ENCODE measurements at regions not wholly inside any gene's neighbourhood (a gene's known extent, or its start where the extent isn't known, plus 50 kb on each side); places are given as distances from the start of the nearest gene placed in this dataset.

DNA sequence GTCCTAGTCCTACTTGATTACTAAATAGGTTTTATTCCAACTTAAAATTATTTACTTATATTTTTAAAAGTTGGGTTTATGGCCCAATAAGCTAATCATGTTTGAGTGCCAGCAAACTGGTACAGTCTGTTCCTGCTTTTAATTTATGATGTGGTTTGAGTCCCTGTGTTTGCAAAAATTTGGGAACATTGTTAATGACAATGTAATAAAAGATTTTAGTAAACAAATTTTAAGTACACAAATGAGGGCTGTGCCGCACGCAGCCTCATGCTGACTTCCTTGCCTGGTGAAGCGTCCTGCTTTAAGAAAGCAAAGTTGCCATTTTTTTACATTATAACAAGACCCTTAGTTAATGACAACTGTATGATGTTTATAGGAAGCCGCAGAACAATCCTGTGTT is 96.8 kb upstream of the MAP1B start:
- no peaks in the 10 kb centered on the region for H3K4me1 ChIP-seq (ENCODE audit: control insufficient read depth, insufficient read depth, low read length)
- H3K4me3 ChIP-seq (ENCODE audit: low read length), result no peak overlapping the region
- H3K9ac ChIP-seq (ENCODE audit: low read length), result no peak overlapping the region

DNA sequence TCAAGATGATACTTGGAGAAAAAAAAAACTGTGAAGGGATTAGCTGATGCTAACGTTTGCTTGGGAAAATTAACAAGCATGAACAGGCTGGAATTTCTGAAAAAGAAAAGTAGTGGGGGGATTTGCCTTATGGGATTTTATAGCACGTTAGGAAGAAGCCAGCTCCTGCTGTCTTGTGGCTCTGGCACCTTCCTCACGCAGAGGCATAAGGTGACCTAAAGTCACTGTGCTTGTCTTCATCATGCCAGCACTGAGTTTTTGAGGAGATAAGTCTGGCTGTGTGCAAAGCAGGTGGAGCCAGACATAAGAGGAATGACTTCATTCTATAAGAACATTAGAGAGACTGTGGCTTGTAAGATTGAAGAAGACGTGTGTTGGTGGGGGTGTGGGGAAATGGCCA is 94.4 kb upstream of the MAP1B start:
- H3K27ac ChIP-seq (ENCODE audit: low read depth, low read length), result no peak overlapping the region
- H3K9ac ChIP-seq (ENCODE audit: low read length), result no peak overlapping the region
- no peaks in the 10 kb centered on the region for H3K27me3 ChIP-seq (ENCODE audit: control insufficient read depth, insufficient read depth, low read length)
- no peaks in the 10 kb centered on the region for H3K4me1 ChIP-seq (ENCODE audit: control insufficient read depth, insufficient read depth, low read length)
- no peaks in the 10 kb centered on the region for H3K36me3 ChIP-seq (ENCODE audit: control insufficient read depth, insufficient read depth, low read length)
- no peak overlapping the region for H3K4me3 ChIP-seq (ENCODE audit: low read length)

More for the DNA sequence above, 96.8 kb upstream of the MAP1B start:
- Histone ChIP-seq H3K36me3 (ENCODE audit: control insufficient read depth, insufficient read depth, low read length) (no peaks in the 10 kb centered on the region), H3K27ac (ENCODE audit: low read depth, low read length) (no peak overlapping the region), H3K27me3 (ENCODE audit: control insufficient read depth, insufficient read depth, low read length) (no peaks in the 10 kb centered on the region)

DNA sequence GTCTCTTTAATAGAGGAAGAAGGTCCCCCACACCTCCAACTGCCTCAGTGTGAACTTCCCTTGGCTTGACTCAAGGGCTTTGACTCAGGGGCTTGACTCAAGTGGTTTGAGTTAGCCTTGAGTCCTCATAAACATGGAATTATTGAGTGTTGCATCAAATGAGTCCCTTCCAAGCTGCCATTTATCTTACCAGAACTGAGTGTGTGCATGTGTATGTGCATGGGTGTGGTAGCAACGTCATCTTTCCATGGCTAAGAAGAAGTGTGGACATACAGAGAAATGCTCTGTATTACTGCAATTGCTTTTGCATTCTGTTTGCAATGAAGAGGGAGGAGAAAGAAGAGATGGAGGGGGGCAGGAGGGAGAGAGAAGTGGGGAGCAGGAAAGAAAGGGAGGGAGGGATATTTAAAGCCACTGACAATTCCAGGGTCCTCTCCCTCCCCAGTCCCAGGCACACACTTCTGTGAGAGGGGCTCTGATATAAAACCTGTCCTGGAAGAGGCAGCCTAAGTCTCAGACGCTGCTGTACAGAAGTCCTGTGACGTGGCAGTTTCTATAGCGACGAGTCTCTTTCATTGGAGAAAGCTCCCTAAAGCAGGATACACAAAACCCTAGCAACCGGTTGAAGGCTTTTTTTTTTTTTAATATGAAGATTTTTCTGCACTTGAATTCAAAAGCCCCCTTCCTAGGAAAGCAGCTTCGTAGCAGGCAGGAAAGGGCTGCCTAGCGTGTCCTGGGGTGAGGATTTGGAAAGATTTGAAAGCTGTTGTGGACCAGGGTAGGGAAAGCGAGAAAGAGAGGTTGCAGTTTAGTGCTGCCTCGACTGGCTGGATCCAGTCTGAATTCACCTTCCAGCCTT is 93.3 kb upstream of the MAP1B start:
- no peak overlapping the region for H3K27ac ChIP-seq (ENCODE audit: low read depth, low read length)
- H3K27me3 ChIP-seq (ENCODE audit: control insufficient read depth, insufficient read depth, low read length), result no peaks in the 10 kb centered on the region
- H3K9ac ChIP-seq (ENCODE audit: low read length), result no peak overlapping the region
- no peaks in the 10 kb centered on the region for H3K4me1 ChIP-seq (ENCODE audit: control insufficient read depth, insufficient read depth, low read length)
- H3K36me3 ChIP-seq (ENCODE audit: control insufficient read depth, insufficient read depth, low read length), result no peaks in the 10 kb centered on the region
- no peak overlapping the region for H3K4me3 ChIP-seq (ENCODE audit: low read length)

- H3K36me3 ChIP-seq (ENCODE audit: control insufficient read depth, insufficient read depth, low read length), result no peaks in the 10 kb centered on the region
- no peaks in the 10 kb centered on the region for H3K27me3 ChIP-seq (ENCODE audit: control insufficient read depth, insufficient read depth, low read length)
- H3K4me3 ChIP-seq (ENCODE audit: low read length), result no peak overlapping the region
- no peak overlapping the region for H3K27ac ChIP-seq (ENCODE audit: low read depth, low read length)
- no peak overlapping the region for H3K9ac ChIP-seq (ENCODE audit: low read length)
- H3K4me1 ChIP-seq (ENCODE audit: control insufficient read depth, insufficient read depth, low read length), result no peaks in the 10 kb centered on the region
Measured at GRCh38 chr5:72015103-72015548, 92.1 kb upstream of the MAP1B start.

DNA sequence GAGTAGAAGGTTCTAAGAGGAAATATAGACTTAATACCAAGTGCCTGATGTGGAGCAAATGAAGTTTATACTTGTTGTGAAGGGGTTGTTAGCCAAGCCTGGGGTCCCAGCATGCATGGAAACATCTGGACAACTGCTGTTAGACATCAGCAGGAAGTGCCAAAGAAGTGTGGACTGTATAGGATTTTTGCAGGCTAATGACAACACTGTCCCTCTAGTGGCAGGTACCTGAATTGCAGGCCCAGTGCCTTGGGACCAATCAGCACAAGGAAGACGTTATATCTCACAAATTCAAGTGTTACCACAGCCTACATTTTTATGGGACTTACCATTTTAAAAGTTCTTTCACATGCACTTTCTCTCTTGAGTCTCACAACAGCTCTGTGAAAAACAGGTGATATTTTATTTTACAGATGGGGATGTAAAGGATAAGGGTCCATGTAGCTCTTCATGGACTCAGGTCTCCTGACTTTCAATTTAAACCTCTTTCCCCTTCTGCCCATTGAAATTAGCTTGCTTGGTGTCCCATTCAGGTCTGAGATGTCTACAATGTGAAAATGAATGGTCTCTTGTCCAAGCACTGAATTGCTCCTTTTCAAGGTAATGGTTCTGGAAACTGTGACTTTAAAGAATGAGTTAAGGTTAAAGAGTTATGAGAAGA is 89.0 kb upstream of the MAP1B start:
- Histone ChIP-seq H3K4me1 (ENCODE audit: control insufficient read depth, insufficient read depth, low read length) (no peaks in the 10 kb centered on the region), H3K4me3 (ENCODE audit: low read length) (no peak overlapping the region), H3K9ac (ENCODE audit: low read length) (no peak overlapping the region), H3K27ac (ENCODE audit: low read depth, low read length) (no peak overlapping the region), H3K36me3 (ENCODE audit: control insufficient read depth, insufficient read depth, low read length) (no peaks in the 10 kb centered on the region), H3K27me3 (ENCODE audit: control insufficient read depth, insufficient read depth, low read length) (no peaks in the 10 kb centered on the region)

- Histone ChIP-seq H3K4me1 (ENCODE audit: control insufficient read depth, insufficient read depth, low read length) (no peaks in the 10 kb centered on the region), H3K36me3 (ENCODE audit: control insufficient read depth, insufficient read depth, low read length) (no peaks in the 10 kb centered on the region), H3K27me3 (ENCODE audit: control insufficient read depth, insufficient read depth, low read length) (no peaks in the 10 kb centered on the region), H3K27ac (ENCODE audit: low read depth, low read length) (no peak overlapping the region), H3K4me3 (ENCODE audit: low read length) (no peak overlapping the region), H3K9ac (ENCODE audit: low read length) (no peak overlapping the region)
Measured at GRCh38 chr5:72020161-72020983, 86.9 kb upstream of the MAP1B start.

DNA sequence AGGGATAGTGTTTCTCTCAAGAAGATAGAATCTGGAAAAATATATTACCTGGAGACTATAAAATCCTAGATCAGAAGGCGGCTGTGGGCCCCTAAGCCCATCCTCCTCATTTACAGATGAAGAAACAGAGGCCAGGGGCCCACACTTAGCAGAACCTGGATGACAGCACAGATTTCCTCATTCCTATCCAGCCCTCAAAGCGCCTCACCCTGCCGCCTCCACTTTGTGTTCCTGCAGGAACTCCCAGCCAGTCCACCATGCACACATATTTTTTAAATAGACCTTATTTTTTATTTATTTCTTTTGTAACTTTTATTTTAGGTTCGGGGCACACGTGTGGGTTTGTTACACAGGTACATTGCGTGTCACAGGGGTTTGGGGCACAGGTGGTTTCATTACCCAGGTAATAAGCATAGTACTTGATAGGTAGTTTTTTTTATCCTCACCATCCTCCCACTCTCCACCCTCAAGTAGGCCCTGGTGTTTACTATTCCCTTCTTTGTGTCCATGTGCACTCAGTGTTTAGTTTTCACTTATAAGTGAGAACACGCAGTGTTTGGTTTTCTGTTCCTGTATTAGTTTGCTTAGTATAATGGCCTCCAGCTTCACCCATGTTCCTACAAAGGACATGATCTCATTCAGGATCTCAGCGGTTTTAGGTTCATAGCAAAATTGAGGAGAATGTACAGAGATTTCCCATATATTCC is 85.5 kb upstream of the MAP1B start:
- Histone ChIP-seq H3K27me3 (ENCODE audit: control insufficient read depth, insufficient read depth, low read length) (no peaks in the 10 kb centered on the region), H3K4me1 (ENCODE audit: control insufficient read depth, insufficient read depth, low read length) (no peaks in the 10 kb centered on the region), H3K9ac (ENCODE audit: low read length) (no peak overlapping the region), H3K27ac (ENCODE audit: low read depth, low read length) (no peak overlapping the region), H3K4me3 (ENCODE audit: low read length) (no peak overlapping the region), H3K36me3 (ENCODE audit: control insufficient read depth, insufficient read depth, low read length) (no peaks in the 10 kb centered on the region)

DNA sequence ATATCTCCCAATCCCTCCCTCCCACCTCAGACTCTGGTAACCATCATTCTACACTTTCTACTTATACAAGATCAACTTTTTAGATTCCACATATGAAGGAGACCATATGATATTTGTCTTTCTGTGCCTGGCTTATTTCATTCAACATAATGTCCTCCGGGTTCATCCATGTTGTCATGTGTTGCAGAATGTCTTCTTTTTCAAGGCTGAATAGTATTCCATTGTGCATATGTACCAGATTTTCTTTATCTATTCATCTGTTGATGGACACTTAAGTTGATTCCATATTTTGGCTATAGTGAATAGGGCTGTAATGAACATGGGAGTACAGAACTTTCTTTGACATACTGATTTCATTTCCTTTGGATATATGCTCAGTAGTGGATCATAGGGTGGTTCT is 78.9 kb upstream of the MAP1B start:
- H3K27ac ChIP-seq (ENCODE audit: low read depth, low read length), result no peak overlapping the region
- no peaks in the 10 kb centered on the region for H3K27me3 ChIP-seq (ENCODE audit: control insufficient read depth, insufficient read depth, low read length)
- H3K4me1 ChIP-seq (ENCODE audit: control insufficient read depth, insufficient read depth, low read length), result no peaks in the 10 kb centered on the region
- no peaks in the 10 kb centered on the region for H3K36me3 ChIP-seq (ENCODE audit: control insufficient read depth, insufficient read depth, low read length)
- no peak overlapping the region for H3K4me3 ChIP-seq (ENCODE audit: low read length)
- H3K9ac ChIP-seq (ENCODE audit: low read length), result no peak overlapping the region

DNA sequence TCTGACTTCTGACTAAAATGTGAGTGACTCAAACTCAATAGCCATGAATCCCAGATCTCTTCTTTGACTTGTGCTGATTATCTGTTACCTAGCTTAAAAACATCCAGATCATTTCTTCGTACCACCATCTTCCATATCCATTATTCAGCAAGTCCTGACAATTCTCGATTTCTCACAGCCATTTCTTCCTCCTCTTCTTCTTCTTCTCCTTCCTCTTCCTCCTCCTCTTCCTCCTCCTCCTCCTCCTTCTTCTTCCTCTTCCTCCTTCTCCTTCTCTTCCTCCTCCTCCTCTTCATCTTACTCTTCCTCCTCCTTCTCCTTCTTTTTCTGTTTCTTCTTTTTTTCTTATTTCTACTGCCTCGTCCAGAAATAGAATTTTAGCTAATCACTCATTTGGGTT is 77.0 kb upstream of the MAP1B start:
- Histone ChIP-seq H3K4me1 (ENCODE audit: control insufficient read depth, insufficient read depth, low read length) (no peaks in the 10 kb centered on the region), H3K9ac (ENCODE audit: low read length) (no peak overlapping the region), H3K4me3 (ENCODE audit: low read length) (no peak overlapping the region), H3K36me3 (ENCODE audit: control insufficient read depth, insufficient read depth, low read length) (no peaks in the 10 kb centered on the region), H3K27me3 (ENCODE audit: control insufficient read depth, insufficient read depth, low read length) (no peaks in the 10 kb centered on the region), H3K27ac (ENCODE audit: low read depth, low read length) (no peak overlapping the region)

DNA sequence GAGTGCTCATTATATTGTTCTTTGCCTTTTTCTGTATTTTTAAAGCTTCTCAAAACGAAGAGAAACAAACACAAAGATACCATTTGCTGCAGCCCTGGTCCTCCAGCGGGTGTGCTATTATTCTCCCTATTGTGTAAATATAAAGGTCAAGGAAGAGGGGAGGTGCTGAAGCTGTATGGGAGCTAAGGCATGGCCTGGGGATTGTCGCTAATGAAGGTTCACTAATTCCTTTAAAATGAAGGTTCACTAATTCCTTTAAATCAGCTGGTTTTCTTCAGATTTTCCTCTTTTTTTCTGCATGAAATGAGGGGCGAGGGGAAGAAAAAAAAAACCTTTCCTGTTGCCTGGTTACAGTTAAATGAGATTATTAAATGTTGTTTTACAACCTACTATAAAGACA is 74.5 kb upstream of the MAP1B start:
- Histone ChIP-seq H3K27ac (ENCODE audit: low read depth, low read length) (no peak overlapping the region), H3K4me3 (ENCODE audit: low read length) (no peak overlapping the region), H3K27me3 (ENCODE audit: control insufficient read depth, insufficient read depth, low read length) (no peaks in the 10 kb centered on the region), H3K4me1 (ENCODE audit: control insufficient read depth, insufficient read depth, low read length) (no peaks in the 10 kb centered on the region), H3K9ac (ENCODE audit: low read length) (no peak overlapping the region), H3K36me3 (ENCODE audit: control insufficient read depth, insufficient read depth, low read length) (no peaks in the 10 kb centered on the region)

GRCh38 chr5:72034770-72035169 is 72.5 kb upstream of the MAP1B start:
- H3K27me3 ChIP-seq (ENCODE audit: control insufficient read depth, insufficient read depth, low read length), result no peaks in the 10 kb centered on the region
- H3K4me1 ChIP-seq (ENCODE audit: control insufficient read depth, insufficient read depth, low read length), result no peaks in the 10 kb centered on the region
- H3K4me3 ChIP-seq (ENCODE audit: low read length), result no peak overlapping the region
- H3K9ac ChIP-seq (ENCODE audit: low read length), result no peak overlapping the region
- H3K36me3 ChIP-seq (ENCODE audit: control insufficient read depth, insufficient read depth, low read length), result no peaks in the 10 kb centered on the region
- H3K27ac ChIP-seq (ENCODE audit: low read depth, low read length), result no peak overlapping the region

DNA sequence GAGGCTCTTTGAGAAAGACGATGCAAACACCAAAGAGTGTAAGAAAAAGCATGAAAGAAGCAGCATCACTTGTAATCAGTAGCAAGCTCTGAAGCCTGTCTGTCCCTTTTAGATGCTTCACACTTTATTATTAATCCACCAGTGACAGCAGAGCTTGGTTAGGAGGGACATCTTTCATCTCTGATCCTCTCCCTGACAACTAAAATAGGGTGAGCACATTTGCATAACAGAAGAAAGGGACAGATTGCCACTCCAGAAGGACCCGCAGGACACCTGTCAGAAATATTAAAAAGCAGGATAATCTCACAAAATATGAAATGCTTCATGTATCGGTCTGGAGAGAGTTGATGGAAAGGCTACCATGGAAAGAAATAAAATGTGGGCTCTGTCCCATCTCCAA is 71.4 kb upstream of the MAP1B start:
- Histone ChIP-seq H3K27me3 (ENCODE audit: control insufficient read depth, insufficient read depth, low read length) (no peaks in the 10 kb centered on the region), H3K36me3 (ENCODE audit: control insufficient read depth, insufficient read depth, low read length) (no peaks in the 10 kb centered on the region), H3K4me3 (ENCODE audit: low read length) (no peak overlapping the region), H3K9ac (ENCODE audit: low read length) (no peak overlapping the region), H3K27ac (ENCODE audit: low read depth, low read length) (no peak overlapping the region), H3K4me1 (ENCODE audit: control insufficient read depth, insufficient read depth, low read length) (no peaks in the 10 kb centered on the region)
